ENCODE measurements at regions not wholly inside any gene's neighbourhood (a gene's known extent, or its start where the extent isn't known, plus 50 kb on each side); places are given as distances from the start of the nearest gene placed in this dataset.

DNA sequence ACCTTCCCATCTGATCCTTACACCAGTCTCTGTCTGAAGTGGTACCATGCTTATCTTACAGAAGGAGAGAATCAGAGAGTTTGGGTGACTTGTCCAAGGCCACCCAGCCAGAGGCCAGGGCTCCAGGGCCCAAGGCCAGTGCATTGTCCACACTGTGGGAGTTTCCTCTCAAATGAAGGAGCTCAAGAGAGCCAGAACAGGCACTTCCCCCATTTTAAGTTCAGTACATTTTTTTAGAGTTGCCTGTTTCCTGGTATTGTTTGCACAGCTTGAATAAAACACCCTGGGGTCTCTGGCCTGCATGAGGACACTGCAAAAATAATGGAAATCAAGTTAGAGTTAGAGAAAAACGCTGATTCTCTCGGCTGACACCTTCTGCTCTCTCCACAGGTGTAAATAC lies 284.0 kb downstream of the SQOR start:
- TF ChIP-seq, protein P1, sequence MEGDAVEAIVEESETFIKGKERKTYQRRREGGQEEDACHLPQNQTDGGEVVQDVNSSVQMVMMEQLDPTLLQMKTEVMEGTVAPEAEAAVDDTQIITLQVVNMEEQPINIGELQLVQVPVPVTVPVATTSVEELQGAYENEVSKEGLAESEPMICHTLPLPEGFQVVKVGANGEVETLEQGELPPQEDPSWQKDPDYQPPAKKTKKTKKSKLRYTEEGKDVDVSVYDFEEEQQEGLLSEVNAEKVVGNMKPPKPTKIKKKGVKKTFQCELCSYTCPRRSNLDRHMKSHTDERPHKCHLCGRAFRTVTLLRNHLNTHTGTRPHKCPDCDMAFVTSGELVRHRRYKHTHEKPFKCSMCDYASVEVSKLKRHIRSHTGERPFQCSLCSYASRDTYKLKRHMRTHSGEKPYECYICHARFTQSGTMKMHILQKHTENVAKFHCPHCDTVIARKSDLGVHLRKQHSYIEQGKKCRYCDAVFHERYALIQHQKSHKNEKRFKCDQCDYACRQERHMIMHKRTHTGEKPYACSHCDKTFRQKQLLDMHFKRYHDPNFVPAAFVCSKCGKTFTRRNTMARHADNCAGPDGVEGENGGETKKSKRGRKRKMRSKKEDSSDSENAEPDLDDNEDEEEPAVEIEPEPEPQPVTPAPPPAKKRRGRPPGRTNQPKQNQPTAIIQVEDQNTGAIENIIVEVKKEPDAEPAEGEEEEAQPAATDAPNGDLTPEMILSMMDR (IDR thresholded peaks at IDR 0.05; ENCODE audit: control extremely low read depth in 1 of 3, insufficient read depth in 1 of 3, low read depth in 1 of 3, low read length in 3 of 3) = no peak
- TF ChIP-seq KDM1A (IDR thresholded peaks at IDR 0.05; ENCODE audit: borderline replicate concordance, low read length) (no peak), POLR2A (IDR thresholded peaks at IDR 0.05; ENCODE audit: control extremely low read depth in 1 of 2, low read depth in 2 of 2, low read length in 2 of 2) (no peak), JUND (IDR thresholded peaks at IDR 0.05; ENCODE audit: low read length) (no peak), GABPA (IDR thresholded peaks at IDR 0.05; ENCODE audit: borderline replicate concordance, insufficient read depth, low read length) (no peak), ATF2 (IDR thresholded peaks at IDR 0.05; ENCODE audit: low read length) (no peak), BCL11A (IDR thresholded peaks at IDR 0.05; ENCODE audit: low read depth in 2 of 2, low read length in 2 of 2) (no peak), HDAC6 (IDR thresholded peaks at IDR 0.05; ENCODE audit: low read depth, low read length) (no peak), ZNF274 (IDR thresholded peaks at IDR 0.05; ENCODE audit: borderline replicate concordance, extremely low read depth, low read length) (no peak), POLR2AphosphoS5 (IDR thresholded peaks at IDR 0.05; ENCODE audit: low read depth, low read length) (no peak), EZH2 (IDR thresholded peaks at IDR 0.05; ENCODE audit: low read depth, low read length, severe bottlenecking) (no peak), TAF1 (IDR thresholded peaks at IDR 0.05; ENCODE audit: low read depth, low read length) (no peak)
- TF ChIP-seq, protein P2, sequence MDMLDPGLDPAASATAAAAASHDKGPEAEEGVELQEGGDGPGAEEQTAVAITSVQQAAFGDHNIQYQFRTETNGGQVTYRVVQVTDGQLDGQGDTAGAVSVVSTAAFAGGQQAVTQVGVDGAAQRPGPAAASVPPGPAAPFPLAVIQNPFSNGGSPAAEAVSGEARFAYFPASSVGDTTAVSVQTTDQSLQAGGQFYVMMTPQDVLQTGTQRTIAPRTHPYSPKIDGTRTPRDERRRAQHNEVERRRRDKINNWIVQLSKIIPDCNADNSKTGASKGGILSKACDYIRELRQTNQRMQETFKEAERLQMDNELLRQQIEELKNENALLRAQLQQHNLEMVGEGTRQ (IDR thresholded peaks at IDR 0.05; ENCODE audit: low read length) = no peak
- TF ChIP-seq, protein P3, sequence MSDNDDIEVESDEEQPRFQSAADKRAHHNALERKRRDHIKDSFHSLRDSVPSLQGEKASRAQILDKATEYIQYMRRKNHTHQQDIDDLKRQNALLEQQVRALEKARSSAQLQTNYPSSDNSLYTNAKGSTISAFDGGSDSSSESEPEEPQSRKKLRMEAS (IDR thresholded peaks at IDR 0.05) = no peak

All from H1 (cell line).